ENCODE measurements at regions not wholly inside any gene's neighbourhood (a gene's known extent, or its start where the extent isn't known, plus 50 kb on each side); places are given as distances from the start of the nearest gene placed in this dataset.

DNA sequence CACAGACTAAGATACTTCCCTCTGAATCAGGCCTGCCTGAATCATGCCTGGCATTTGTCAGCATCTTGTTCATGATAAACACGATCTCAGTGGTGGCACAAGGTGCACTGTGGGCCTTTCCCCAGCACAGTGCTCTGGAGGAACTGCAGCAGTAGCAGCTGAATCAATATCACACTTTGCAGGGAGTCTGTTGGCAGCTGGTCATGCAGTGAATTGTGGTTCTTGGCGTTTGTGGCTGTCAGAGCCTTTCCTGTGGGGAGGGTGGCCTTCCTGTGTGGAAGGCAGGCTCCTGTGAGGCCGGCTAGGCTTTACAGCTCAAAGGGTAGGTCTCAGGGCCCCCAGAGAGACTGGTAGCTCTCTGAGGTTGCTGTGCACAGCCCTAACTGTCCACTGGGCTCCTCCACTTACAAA lies 54.4 kb upstream of the TLE3 start:
- no peak overlapping the region for H3K4me3 ChIP-seq (replicated peaks in 1 of 2; ENCODE audit: low read depth in 1 of 2, low read length in 2 of 2)
- ChIA-PET POLR2A (no interaction called here), CTCF (no interaction called here), RAD21 (ENCODE audit: low non-redundant PET in 1 of 2, low total read pairs in 2 of 2, uncharacterized antibody in 2 of 2, unreplicated experiment in 2 of 2) (no interaction called here)
- peaks cover 0 to 4% of the 10 kb centered on the region in 2 experiments; a peak in 1 of 4 replicates for H3K4me1 ChIP-seq (ENCODE audit: control insufficient read depth in 1 of 2, insufficient read depth in 2 of 2, low read length in 2 of 2)
- H3K9me3 ChIP-seq (ENCODE audit: control insufficient read depth in 1 of 2, insufficient read depth in 1 of 2, low read depth in 1 of 2, low read length in 2 of 2), result no peaks in the 10 kb centered on the region
- ATAC-seq (no peak), DNase-seq (ENCODE audit: low read depth, low spot score) (no peak)
- BruUV-seq (replicated peaks), result no TSS peak
- H2AFZ ChIP-seq (ENCODE audit: low read depth, low read length, poor library complexity, severe bottlenecking), result no peak overlapping the region
- no peaks in the 10 kb centered on the region for H3K27me3 ChIP-seq (ENCODE audit: insufficient read depth, low read length)
- no peak overlapping the region for H3K9ac ChIP-seq (ENCODE audit: low read length)
- no peak for TF ChIP-seq ZNF274 (IDR thresholded peaks at IDR 0.05; ENCODE audit: low read depth, low read length)
- TF ChIP-seq FOSL1 (IDR thresholded peaks at IDR 0.05; ENCODE audit: low read depth), result no peak
- no peak for TF ChIP-seq TCF7L2 (IDR thresholded peaks at IDR 0.05; ENCODE audit: borderline replicate concordance, extremely low read depth, insufficient read depth, insufficient read length)
- TF ChIP-seq POLR2A (IDR thresholded peaks at IDR 0.05; ENCODE audit: borderline replicate concordance, extremely low read depth, insufficient read depth, insufficient read length), result no peak
- TF ChIP-seq, protein P1, sequence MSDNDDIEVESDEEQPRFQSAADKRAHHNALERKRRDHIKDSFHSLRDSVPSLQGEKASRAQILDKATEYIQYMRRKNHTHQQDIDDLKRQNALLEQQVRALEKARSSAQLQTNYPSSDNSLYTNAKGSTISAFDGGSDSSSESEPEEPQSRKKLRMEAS (IDR thresholded peaks at IDR 0.05), result no peak
- no peak for TF ChIP-seq YY1 (IDR thresholded peaks at IDR 0.05; ENCODE audit: extremely low read depth, insufficient replicate concordance, low read depth, low read length)
- TF ChIP-seq SRF (IDR thresholded peaks at IDR 0.05; ENCODE audit: low read depth), result no peak
- no peak for TF ChIP-seq CEBPB (IDR thresholded peaks at IDR 0.05; ENCODE audit: low read depth)
- TF ChIP-seq, protein P2, sequence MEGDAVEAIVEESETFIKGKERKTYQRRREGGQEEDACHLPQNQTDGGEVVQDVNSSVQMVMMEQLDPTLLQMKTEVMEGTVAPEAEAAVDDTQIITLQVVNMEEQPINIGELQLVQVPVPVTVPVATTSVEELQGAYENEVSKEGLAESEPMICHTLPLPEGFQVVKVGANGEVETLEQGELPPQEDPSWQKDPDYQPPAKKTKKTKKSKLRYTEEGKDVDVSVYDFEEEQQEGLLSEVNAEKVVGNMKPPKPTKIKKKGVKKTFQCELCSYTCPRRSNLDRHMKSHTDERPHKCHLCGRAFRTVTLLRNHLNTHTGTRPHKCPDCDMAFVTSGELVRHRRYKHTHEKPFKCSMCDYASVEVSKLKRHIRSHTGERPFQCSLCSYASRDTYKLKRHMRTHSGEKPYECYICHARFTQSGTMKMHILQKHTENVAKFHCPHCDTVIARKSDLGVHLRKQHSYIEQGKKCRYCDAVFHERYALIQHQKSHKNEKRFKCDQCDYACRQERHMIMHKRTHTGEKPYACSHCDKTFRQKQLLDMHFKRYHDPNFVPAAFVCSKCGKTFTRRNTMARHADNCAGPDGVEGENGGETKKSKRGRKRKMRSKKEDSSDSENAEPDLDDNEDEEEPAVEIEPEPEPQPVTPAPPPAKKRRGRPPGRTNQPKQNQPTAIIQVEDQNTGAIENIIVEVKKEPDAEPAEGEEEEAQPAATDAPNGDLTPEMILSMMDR (IDR thresholded peaks at IDR 0.05 in 2 of 3, conservative IDR thresholded peaks at IDR 0.05 in 1 of 3; ENCODE audit: borderline replicate concordance in 1 of 3, insufficient read depth in 1 of 3, low read depth in 2 of 3, low read length in 2 of 3), result no peak
- TF ChIP-seq EZH2 (IDR thresholded peaks at IDR 0.05), result no peak
- no peak for TF ChIP-seq JUND (IDR thresholded peaks at IDR 0.05)
- no peak for TF ChIP-seq EGR1 (IDR thresholded peaks at IDR 0.05; ENCODE audit: low read depth)
- TF ChIP-seq, protein P3, sequence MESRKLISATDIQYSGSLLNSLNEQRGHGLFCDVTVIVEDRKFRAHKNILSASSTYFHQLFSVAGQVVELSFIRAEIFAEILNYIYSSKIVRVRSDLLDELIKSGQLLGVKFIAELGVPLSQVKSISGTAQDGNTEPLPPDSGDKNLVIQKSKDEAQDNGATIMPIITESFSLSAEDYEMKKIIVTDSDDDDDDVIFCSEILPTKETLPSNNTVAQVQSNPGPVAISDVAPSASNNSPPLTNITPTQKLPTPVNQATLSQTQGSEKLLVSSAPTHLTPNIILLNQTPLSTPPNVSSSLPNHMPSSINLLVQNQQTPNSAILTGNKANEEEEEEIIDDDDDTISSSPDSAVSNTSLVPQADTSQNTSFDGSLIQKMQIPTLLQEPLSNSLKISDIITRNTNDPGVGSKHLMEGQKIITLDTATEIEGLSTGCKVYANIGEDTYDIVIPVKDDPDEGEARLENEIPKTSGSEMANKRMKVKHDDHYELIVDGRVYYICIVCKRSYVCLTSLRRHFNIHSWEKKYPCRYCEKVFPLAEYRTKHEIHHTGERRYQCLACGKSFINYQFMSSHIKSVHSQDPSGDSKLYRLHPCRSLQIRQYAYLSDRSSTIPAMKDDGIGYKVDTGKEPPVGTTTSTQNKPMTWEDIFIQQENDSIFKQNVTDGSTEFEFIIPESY (IDR thresholded peaks at IDR 0.05; ENCODE audit: extremely low read depth, insufficient replicate concordance, low read length), result no peak
- no peaks in the 10 kb centered on the region for H3K9me2 ChIP-seq (ENCODE audit: insufficient read depth)
- no peak overlapping the region for H3K27ac ChIP-seq (ENCODE audit: low read depth, low read length)
- H3K79me2 ChIP-seq (ENCODE audit: insufficient read depth, low read length), result no peaks in the 10 kb centered on the region
- H4K20me1 ChIP-seq (ENCODE audit: insufficient read depth), result no peaks in the 10 kb centered on the region
- H3K36me3 ChIP-seq (ENCODE audit: control insufficient read depth in 1 of 2, insufficient read depth in 2 of 2, low read length in 2 of 2), result no peaks in the 10 kb centered on the region
- H3K4me2 ChIP-seq (ENCODE audit: low read length), result no peak overlapping the region
- intact Hi-C loops (cut with micrococcal nuclease), result no loop called here
